GM18505 (cell line): ENCODE measurements at regions not wholly inside any gene's neighbourhood (a gene's known extent, or its start where the extent isn't known, plus 50 kb on each side); places are given as distances from the start of the nearest gene placed in this dataset.
"Not testable (repeated sequence)": the region's sequence is repeated elsewhere in the genome, so short reads cannot be mapped to it uniquely, and the experiment has no call there.

Source experiments
- ATAC-seq: cut with Tn5 transposase; IDR thresholded peaks from one replicate; pipeline ENCODE4 v1.9.1; 2021; ENCODE audit not compliant: unreplicated experiment
- POLR2A ChIP-seq: IDR thresholded peaks from 4 replicates; pipeline ENCODE4 v1.6.1; 2011; ENCODE audit warnings: borderline replicate concordance; ENCODE audit not compliant: insufficient read depth, insufficient read length; ENCODE audit errors: extremely low read depth

- no peak for ATAC-seq
Measured at GRCh38 chr18:21928925-21929324, 188.3 kb downstream of the MIB1 start.

DNA sequence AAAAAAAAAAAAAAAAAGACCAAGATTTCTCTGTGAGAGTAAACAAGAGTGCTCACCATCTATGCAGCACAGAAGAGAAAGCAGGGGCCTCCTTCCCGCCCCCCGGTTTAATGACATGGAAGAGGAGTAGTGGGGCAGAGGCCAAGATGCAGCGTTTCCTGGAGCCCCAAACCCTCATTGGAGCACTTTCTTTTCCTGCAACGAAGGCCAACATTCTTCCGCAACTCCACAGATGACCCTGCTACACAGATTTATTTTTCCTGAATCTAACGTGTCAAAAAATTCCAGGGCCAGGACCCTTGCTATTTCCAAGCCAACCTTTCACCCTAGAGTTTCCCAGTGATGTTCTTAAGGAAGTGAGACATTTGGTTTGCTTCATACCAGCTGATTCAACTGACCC, 189.6 kb downstream of the MIB1 start:
- TF ChIP-seq POLR2A = no peak
- no peak for ATAC-seq

More at GRCh38 chr18:21928925-21929324, 188.3 kb downstream of the MIB1 start:
- TF ChIP-seq POLR2A = no peak

- no peak for ATAC-seq
- no peak for TF ChIP-seq POLR2A
Measured at GRCh38 chr18:21933931-21934765, 193.6 kb downstream of the MIB1 start.

DNA sequence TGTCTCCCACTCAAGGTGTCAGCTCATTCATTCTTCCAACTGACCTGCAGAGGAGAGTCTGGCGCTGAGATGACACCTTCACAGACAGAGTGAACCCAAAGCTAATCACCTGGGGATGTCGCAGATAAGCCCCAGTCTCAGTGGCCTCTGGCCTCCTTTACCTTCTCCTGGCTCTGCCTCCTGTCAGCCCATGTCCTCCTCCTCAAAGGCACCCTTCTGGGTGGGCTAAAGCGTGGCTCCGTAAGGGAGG, 194.1 kb downstream of the MIB1 start:
- no peak for ATAC-seq
- TF ChIP-seq POLR2A = no peak

GRCh38 chr18:21943456-21943855, 202.9 kb downstream of the MIB1 start:
- no peak for TF ChIP-seq POLR2A
- ATAC-seq = no peak

- ATAC-seq = no peak
- TF ChIP-seq POLR2A = no peak
Measured at GRCh38 chr18:21949326-21950015, 208.9 kb downstream of the MIB1 start.

- TF ChIP-seq POLR2A = no peak
- ATAC-seq = peak; percentile 98
Measured at GRCh38 chr18:21955757-21956652, 213.4 kb upstream of the GATA6 start.

DNA sequence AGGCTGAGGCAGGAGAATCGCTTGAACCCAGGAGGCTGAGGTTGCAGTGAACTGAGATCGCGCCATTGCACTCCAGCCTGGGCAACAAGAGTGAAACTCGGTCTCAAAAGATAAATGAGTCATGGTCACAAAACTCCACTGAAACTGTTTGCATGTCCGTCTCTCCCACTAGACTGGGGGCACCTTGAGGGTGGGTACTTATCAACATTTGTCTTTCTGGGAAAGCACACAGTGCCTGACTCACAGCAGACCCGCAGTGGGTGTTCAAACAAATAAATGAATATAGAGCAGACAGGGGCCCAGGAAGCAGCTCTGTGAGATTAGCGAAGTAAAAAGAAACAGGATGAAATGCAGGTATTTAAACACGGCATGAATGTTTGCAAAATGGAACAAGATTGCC, 211.1 kb upstream of the GATA6 start:
- no peak for ATAC-seq
- no peak for TF ChIP-seq POLR2A

GRCh38 chr18:21958707-21959450, 210.5 kb upstream of the GATA6 start:
- ATAC-seq = no peak
- no peak for TF ChIP-seq POLR2A

GRCh38 chr18:21960189-21960588, 209.2 kb upstream of the GATA6 start:
- no peak for ATAC-seq

GRCh38 chr18:21963336-21963735, 206.1 kb upstream of the GATA6 start:
- ATAC-seq = no peak
- no peak for TF ChIP-seq POLR2A

More at GRCh38 chr18:21960189-21960588, 209.2 kb upstream of the GATA6 start:
- TF ChIP-seq POLR2A = no peak

- no peak for TF ChIP-seq POLR2A
- no peak for ATAC-seq
Measured at GRCh38 chr18:21968338-21968737, 201.1 kb upstream of the GATA6 start.

DNA sequence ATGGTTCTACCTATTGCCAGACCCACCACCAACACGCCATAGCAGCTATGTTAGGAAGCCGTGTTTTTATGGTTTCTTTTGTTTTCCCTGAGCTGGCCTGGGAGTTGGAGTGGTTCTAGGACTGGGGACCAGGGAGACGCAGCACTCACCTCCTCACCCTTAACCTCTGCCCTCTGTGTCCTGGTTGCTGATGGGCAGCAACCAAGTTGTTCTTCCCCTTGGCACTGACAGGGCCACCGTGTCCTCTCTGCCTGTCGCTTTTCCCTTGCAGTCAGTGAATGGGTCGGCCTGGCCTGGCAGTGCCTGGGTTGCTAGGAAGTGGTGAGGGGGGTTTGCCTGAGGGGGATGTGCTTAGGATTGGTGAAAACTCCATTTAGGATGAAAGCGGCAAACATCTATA, 197.1 kb upstream of the GATA6 start:
- no peak for TF ChIP-seq POLR2A
- no peak for ATAC-seq

- not testable (repeated sequence) for ATAC-seq
Measured at GRCh38 chr18:21975954-21976353, 193.4 kb upstream of the GATA6 start.
